ENCODE measurements at regions not wholly inside any gene's neighbourhood (a gene's known extent, or its start where the extent isn't known, plus 50 kb on each side); places are given as distances from the start of the nearest gene placed in this dataset.

DNA sequence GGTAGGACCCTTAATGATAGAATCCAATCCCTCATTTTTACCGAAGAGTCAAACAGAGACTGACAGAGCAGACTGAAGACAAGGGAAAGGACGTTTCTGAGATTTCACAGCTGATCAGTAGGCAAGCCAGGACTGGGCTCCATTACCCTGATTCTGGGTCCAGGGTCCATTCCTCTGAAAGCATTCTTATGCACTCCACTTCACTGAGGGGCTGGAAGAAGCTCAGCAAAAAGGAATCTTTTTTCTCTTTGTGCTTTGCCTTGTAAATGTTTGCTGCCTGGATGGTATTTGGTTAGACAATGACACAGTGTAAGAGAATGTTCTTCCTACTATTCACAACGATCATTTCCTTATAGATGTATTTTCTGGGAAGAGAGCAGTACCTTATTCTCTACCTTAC lies 331.3 kb upstream of the PROX1 start:
- TF ChIP-seq, protein P1, sequence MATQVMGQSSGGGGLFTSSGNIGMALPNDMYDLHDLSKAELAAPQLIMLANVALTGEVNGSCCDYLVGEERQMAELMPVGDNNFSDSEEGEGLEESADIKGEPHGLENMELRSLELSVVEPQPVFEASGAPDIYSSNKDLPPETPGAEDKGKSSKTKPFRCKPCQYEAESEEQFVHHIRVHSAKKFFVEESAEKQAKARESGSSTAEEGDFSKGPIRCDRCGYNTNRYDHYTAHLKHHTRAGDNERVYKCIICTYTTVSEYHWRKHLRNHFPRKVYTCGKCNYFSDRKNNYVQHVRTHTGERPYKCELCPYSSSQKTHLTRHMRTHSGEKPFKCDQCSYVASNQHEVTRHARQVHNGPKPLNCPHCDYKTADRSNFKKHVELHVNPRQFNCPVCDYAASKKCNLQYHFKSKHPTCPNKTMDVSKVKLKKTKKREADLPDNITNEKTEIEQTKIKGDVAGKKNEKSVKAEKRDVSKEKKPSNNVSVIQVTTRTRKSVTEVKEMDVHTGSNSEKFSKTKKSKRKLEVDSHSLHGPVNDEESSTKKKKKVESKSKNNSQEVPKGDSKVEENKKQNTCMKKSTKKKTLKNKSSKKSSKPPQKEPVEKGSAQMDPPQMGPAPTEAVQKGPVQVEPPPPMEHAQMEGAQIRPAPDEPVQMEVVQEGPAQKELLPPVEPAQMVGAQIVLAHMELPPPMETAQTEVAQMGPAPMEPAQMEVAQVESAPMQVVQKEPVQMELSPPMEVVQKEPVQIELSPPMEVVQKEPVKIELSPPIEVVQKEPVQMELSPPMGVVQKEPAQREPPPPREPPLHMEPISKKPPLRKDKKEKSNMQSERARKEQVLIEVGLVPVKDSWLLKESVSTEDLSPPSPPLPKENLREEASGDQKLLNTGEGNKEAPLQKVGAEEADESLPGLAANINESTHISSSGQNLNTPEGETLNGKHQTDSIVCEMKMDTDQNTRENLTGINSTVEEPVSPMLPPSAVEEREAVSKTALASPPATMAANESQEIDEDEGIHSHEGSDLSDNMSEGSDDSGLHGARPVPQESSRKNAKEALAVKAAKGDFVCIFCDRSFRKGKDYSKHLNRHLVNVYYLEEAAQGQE (IDR thresholded peaks at IDR 0.05; ENCODE audit: insufficient read depth in 1 of 2, low read depth in 2 of 2, low read length in 2 of 2), result no peak
- no peak for TF ChIP-seq SIN3A (IDR thresholded peaks at IDR 0.05; ENCODE audit: borderline replicate concordance, insufficient read depth, low read length)
